SU-DHL-6 (cell line): ENCODE measurements at regions not wholly inside any gene's neighbourhood (a gene's known extent, or its start where the extent isn't known, plus 50 kb on each side); places are given as distances from the start of the nearest gene placed in this dataset.

Source experiments
- EZH2phosphoT487 ChIP-seq: fragments of 200-600 bp; sonication (generic), shearing (Covaris generic); conservative IDR thresholded peaks from 2 replicates; pipeline ENCODE4 v1.6.1; 2018; ENCODE audit warnings: mild to moderate bottlenecking, antibody characterized with exemption, low read length, moderate library complexity, mixed read lengths
- TF ChIP-seq, protein P1 (sequence below): fragments of 200-600 bp; sonication (generic); IDR thresholded peaks from one replicate; pipeline ENCODE4 v1.5.1; 2017; ENCODE audit warnings: antibody characterized with exemption, mild to moderate bottlenecking, low read length, moderate library complexity; ENCODE audit not compliant: insufficient read depth, poor library complexity, severe bottlenecking

DNA sequence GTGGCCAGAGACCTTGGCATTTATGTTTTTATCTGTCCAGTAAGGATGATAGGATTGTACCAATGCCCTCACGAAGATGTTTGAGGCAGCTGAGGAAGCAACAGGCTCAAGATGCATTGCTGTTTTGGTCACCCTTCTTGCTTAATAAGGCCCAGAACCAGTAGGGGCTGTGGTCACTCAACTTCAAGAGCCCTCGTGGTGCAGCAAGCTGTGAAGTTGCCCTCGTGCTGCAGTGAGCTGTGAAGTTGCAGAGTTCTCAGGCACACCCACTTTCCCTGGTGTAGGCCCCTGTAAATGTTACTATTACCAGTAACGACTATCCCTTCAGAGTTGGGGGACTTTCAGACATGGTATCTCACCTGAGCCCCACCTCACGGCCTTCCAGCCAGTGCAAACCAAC, 207.6 kb upstream of the LYZL1 start:
- TF ChIP-seq, protein P1, sequence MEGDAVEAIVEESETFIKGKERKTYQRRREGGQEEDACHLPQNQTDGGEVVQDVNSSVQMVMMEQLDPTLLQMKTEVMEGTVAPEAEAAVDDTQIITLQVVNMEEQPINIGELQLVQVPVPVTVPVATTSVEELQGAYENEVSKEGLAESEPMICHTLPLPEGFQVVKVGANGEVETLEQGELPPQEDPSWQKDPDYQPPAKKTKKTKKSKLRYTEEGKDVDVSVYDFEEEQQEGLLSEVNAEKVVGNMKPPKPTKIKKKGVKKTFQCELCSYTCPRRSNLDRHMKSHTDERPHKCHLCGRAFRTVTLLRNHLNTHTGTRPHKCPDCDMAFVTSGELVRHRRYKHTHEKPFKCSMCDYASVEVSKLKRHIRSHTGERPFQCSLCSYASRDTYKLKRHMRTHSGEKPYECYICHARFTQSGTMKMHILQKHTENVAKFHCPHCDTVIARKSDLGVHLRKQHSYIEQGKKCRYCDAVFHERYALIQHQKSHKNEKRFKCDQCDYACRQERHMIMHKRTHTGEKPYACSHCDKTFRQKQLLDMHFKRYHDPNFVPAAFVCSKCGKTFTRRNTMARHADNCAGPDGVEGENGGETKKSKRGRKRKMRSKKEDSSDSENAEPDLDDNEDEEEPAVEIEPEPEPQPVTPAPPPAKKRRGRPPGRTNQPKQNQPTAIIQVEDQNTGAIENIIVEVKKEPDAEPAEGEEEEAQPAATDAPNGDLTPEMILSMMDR = no peak
- no peak for TF ChIP-seq EZH2phosphoT487
